ENCODE measurements at regions not wholly inside any gene's neighbourhood (a gene's known extent, or its start where the extent isn't known, plus 50 kb on each side); places are given as distances from the start of the nearest gene placed in this dataset.
"Not testable (repeated sequence)": the region's sequence is repeated elsewhere in the genome, so short reads cannot be mapped to it uniquely, and the experiment has no call there.

- Mint-ChIP-seq H3K4me3 (no peak overlapping the region), H3K27ac (no peak overlapping the region), H3K27me3 (ENCODE audit: low read depth) (peaks cover 14% of the 10 kb centered on the region), H3K9me3 (peaks cover 4 to 9% of the 10 kb centered on the region in 2 donors), H3K4me1 (ENCODE audit: low read depth) (peaks cover 11% of the 10 kb centered on the region), H3K36me3 (ENCODE audit: insufficient read depth in 2 of 2) (peaks cover 0 to 10% of the 10 kb centered on the region in 2 donors)
- no peak for ATAC-seq (replicated peaks in 1 of 2)
- no peak for DNase-seq
Measured at GRCh38 chr17:55988861-55989260, 164.4 kb upstream of the ANKFN1 start.

- Mint-ChIP-seq H3K9me3 (peaks cover 6 to 9% of the 10 kb centered on the region in 2 donors), H3K27ac (no peak overlapping the region), H3K36me3 (ENCODE audit: insufficient read depth in 2 of 2) (peaks cover 0 to 10% of the 10 kb centered on the region in 2 donors), H3K4me3 (no peak overlapping the region), H3K27me3 (ENCODE audit: low read depth) (peaks cover 21% of the 10 kb centered on the region), H3K4me1 (ENCODE audit: low read depth) (peaks cover 16% of the 10 kb centered on the region)
- ATAC-seq (replicated peaks in 1 of 2) (no peak), DNase-seq (no peak)
Measured at GRCh38 chr17:55990332-55991006, 162.8 kb upstream of the ANKFN1 start.

- H3K27me3 Mint-ChIP-seq (ENCODE audit: low read depth) = peaks cover 11% of the 10 kb centered on the region
- DNase-seq (no peak), ATAC-seq (replicated peaks in 1 of 2) (no peak)
- H3K4me3 Mint-ChIP-seq = no peak overlapping the region
- peaks cover 0 to 10% of the 10 kb centered on the region in 2 donors for H3K36me3 Mint-ChIP-seq (ENCODE audit: insufficient read depth in 2 of 2)
- H3K4me1 Mint-ChIP-seq (ENCODE audit: low read depth) = peaks cover 20% of the 10 kb centered on the region
- H3K9me3 Mint-ChIP-seq = peaks cover 5 to 6% of the 10 kb centered on the region in 2 donors
- no peak overlapping the region for H3K27ac Mint-ChIP-seq
Measured at GRCh38 chr17:55996826-55997225, 156.4 kb upstream of the ANKFN1 start.

- Mint-ChIP-seq H3K27ac (no peak overlapping the region), H3K36me3 (ENCODE audit: insufficient read depth in 2 of 2) (peaks cover 0 to 4% of the 10 kb centered on the region in 2 donors), H3K4me3 (no peak overlapping the region), H3K9me3 (peaks cover 0 to 2% of the 10 kb centered on the region in 2 donors), H3K4me1 (ENCODE audit: low read depth) (peaks cover 5% of the 10 kb centered on the region), H3K27me3 (ENCODE audit: low read depth) (peaks cover 10% of the 10 kb centered on the region)
- no peak for ATAC-seq (replicated peaks in 1 of 2)
- DNase-seq = no peak
Measured at GRCh38 chr17:56000411-56000810, 152.9 kb upstream of the ANKFN1 start.

- not testable (repeated sequence) for ATAC-seq (replicated peaks in 1 of 2); H3K27me3 Mint-ChIP-seq (ENCODE audit: low read depth); H3K9me3 Mint-ChIP-seq; DNase-seq; H3K36me3 Mint-ChIP-seq (ENCODE audit: insufficient read depth in 2 of 2); H3K4me1 Mint-ChIP-seq (ENCODE audit: low read depth); H3K4me3 Mint-ChIP-seq; H3K27ac Mint-ChIP-seq
Measured at GRCh38 chr17:56002656-56003055, 150.6 kb upstream of the ANKFN1 start.

GRCh38 chr17:56009795-56010651 lies 143.3 kb upstream of the ANKFN1 start:
- Mint-ChIP-seq H3K9me3 (peaks cover 3 to 4% of the 10 kb centered on the region in 2 donors), H3K36me3 (ENCODE audit: insufficient read depth in 2 of 2) (peaks cover 2 to 5% of the 10 kb centered on the region in 2 donors), H3K27ac (no peak overlapping the region), H3K4me3 (peak overlapping the region; percentile 1 to 20), H3K4me1 (ENCODE audit: low read depth) (peaks cover 32% of the 10 kb centered on the region), H3K27me3 (ENCODE audit: low read depth) (peaks cover 4% of the 10 kb centered on the region)
- ATAC-seq (replicated peaks in 1 of 2) (peak; percentile 81 to 86), DNase-seq (peak; percentile 11 to 22)

- peak; percentile 14 to 40 for DNase-seq
- H3K36me3 Mint-ChIP-seq (ENCODE audit: insufficient read depth in 2 of 2) = peaks cover 2 to 5% of the 10 kb centered on the region in 2 donors
- no peak overlapping the region for H3K27ac Mint-ChIP-seq
- peak overlapping the region in 1 of 2 donors; percentile 38 for H3K4me3 Mint-ChIP-seq
- H3K4me1 Mint-ChIP-seq (ENCODE audit: low read depth) = peaks cover 32% of the 10 kb centered on the region
- ATAC-seq (replicated peaks in 1 of 2) = peak; percentile 61 to 75
- peaks cover 3 to 4% of the 10 kb centered on the region in 2 donors for H3K9me3 Mint-ChIP-seq
- H3K27me3 Mint-ChIP-seq (ENCODE audit: low read depth) = peaks cover 10% of the 10 kb centered on the region
Measured at GRCh38 chr17:56011406-56012131, 141.7 kb upstream of the ANKFN1 start.

- ATAC-seq (replicated peaks in 1 of 2) (no peak), DNase-seq (no peak)
- Mint-ChIP-seq H3K4me1 (ENCODE audit: low read depth) (peaks cover 41% of the 10 kb centered on the region), H3K27ac (no peak overlapping the region), H3K36me3 (ENCODE audit: insufficient read depth in 2 of 2) (peaks cover 0 to 4% of the 10 kb centered on the region in 2 donors), H3K9me3 (peaks cover 0 to 2% of the 10 kb centered on the region in 2 donors), H3K4me3 (no peak overlapping the region), H3K27me3 (ENCODE audit: low read depth) (peaks cover 22% of the 10 kb centered on the region)
Measured at GRCh38 chr17:56018211-56018610, 135.1 kb upstream of the ANKFN1 start.

- ATAC-seq (replicated peaks in 1 of 2) (peak; percentile 75 to 84), DNase-seq (no peak)
- H3K9me3 Mint-ChIP-seq = no peaks in the 10 kb centered on the region
- peak overlapping the region in 1 of 2 donors; percentile 28 for H3K4me3 Mint-ChIP-seq
- peaks cover 0 to 2% of the 10 kb centered on the region in 2 donors for H3K36me3 Mint-ChIP-seq (ENCODE audit: insufficient read depth in 2 of 2)
- peaks cover 53% of the 10 kb centered on the region for H3K4me1 Mint-ChIP-seq (ENCODE audit: low read depth)
- H3K27ac Mint-ChIP-seq = peak overlapping the region; percentile 26
- H3K27me3 Mint-ChIP-seq (ENCODE audit: low read depth) = peaks cover 20% of the 10 kb centered on the region
Measured at GRCh38 chr17:56020369-56020768, 132.9 kb upstream of the ANKFN1 start.

- Mint-ChIP-seq H3K4me1 (ENCODE audit: low read depth) (peaks cover 53% of the 10 kb centered on the region), H3K27me3 (ENCODE audit: low read depth) (peaks cover 21% of the 10 kb centered on the region), H3K9me3 (no peaks in the 10 kb centered on the region), H3K4me3 (no peak overlapping the region), H3K36me3 (ENCODE audit: insufficient read depth in 2 of 2) (peaks cover 0 to 2% of the 10 kb centered on the region in 2 donors), H3K27ac (no peak overlapping the region)
- no peak for ATAC-seq (replicated peaks in 1 of 2)
- DNase-seq = no peak
Measured at GRCh38 chr17:56021681-56022190, 131.5 kb upstream of the ANKFN1 start.

GRCh38 chr17:56023851-56024250 lies 129.4 kb upstream of the ANKFN1 start:
- Mint-ChIP-seq H3K4me1 (ENCODE audit: low read depth) (peaks cover 53% of the 10 kb centered on the region), H3K27ac (peak overlapping the region; percentile 36), H3K36me3 (ENCODE audit: insufficient read depth in 2 of 2) (peaks cover 0 to 2% of the 10 kb centered on the region in 2 donors), H3K4me3 (no peak overlapping the region), H3K27me3 (ENCODE audit: low read depth) (peaks cover 15% of the 10 kb centered on the region), H3K9me3 (no peaks in the 10 kb centered on the region)
- DNase-seq (peak; percentile 11 to 18), ATAC-seq (replicated peaks in 1 of 2) (peak; percentile 44 to 69)

GRCh38 chr17:56026915-56027314 lies 126.4 kb upstream of the ANKFN1 start:
- ATAC-seq (replicated peaks in 1 of 2) = no peak
- no peak overlapping the region for H3K4me3 Mint-ChIP-seq
- H3K36me3 Mint-ChIP-seq (ENCODE audit: insufficient read depth in 2 of 2) = peaks cover 0 to 1% of the 10 kb centered on the region in 2 donors
- no peak for DNase-seq
- H3K27ac Mint-ChIP-seq = no peak overlapping the region
- peaks cover 25% of the 10 kb centered on the region for H3K27me3 Mint-ChIP-seq (ENCODE audit: low read depth)
- H3K4me1 Mint-ChIP-seq (ENCODE audit: low read depth) = peaks cover 34% of the 10 kb centered on the region
- H3K9me3 Mint-ChIP-seq = no peaks in the 10 kb centered on the region

Measured in activated T-cell treated with anti-CD3 and anti-CD28 coated beads, Interleukin-2, amount 50 U/mL, for 72 hours (primary cell).